ENCODE measurements at regions not wholly inside any gene's neighbourhood (a gene's known extent, or its start where the extent isn't known, plus 50 kb on each side); places are given as distances from the start of the nearest gene placed in this dataset.

GRCh38 chr10:43903451-43903850, 254.8 kb upstream of the ZNF32 start:
- TF ChIP-seq EZH2phosphoT487 (IDR thresholded peaks at IDR 0.05; ENCODE audit: borderline replicate concordance) (no peak), CTCF (conservative IDR thresholded peaks at IDR 0.05; ENCODE audit: low read length) (no peak)
- Histone ChIP-seq H3K9me3 (ENCODE audit: insufficient read depth, low read depth, low read length) (no peaks in the 10 kb centered on the region), H3K9me2 (replicated peaks; ENCODE audit: low read depth, low read length) (no peaks in the 10 kb centered on the region), H3K9ac (ENCODE audit: low read depth, low read length, poor library complexity, severe bottlenecking) (no peak overlapping the region), H3K4me3 (ENCODE audit: low read length, poor library complexity, severe bottlenecking) (no peak overlapping the region), H3K36me3 (ENCODE audit: insufficient read depth, low read length) (no peaks in the 10 kb centered on the region), H3F3A (ENCODE audit: low read depth) (no peaks in the 10 kb centered on the region), H3K4me1 (ENCODE audit: insufficient read depth, low read length, poor library complexity, severe bottlenecking) (peaks cover 9% of the 10 kb centered on the region), H3K27me3 (ENCODE audit: insufficient read depth, low read length, poor library complexity, severe bottlenecking) (no peaks in the 10 kb centered on the region), H3K79me2 (ENCODE audit: insufficient read depth, low read length) (no peaks in the 10 kb centered on the region), H4K20me1 (ENCODE audit: insufficient read depth, low read length, poor library complexity, severe bottlenecking) (no peaks in the 10 kb centered on the region), H2AFZ (ENCODE audit: low read length) (no peak overlapping the region), H3K4me2 (ENCODE audit: low read depth, low read length, poor library complexity, severe bottlenecking) (no peak overlapping the region)

- H3K79me2 ChIP-seq (ENCODE audit: insufficient read depth, low read length) = no peaks in the 10 kb centered on the region
- TF ChIP-seq EZH2phosphoT487 (IDR thresholded peaks at IDR 0.05; ENCODE audit: borderline replicate concordance) = no peak
- TF ChIP-seq CTCF (conservative IDR thresholded peaks at IDR 0.05; ENCODE audit: low read length) = no peak
- no peaks in the 10 kb centered on the region for H3K27me3 ChIP-seq (ENCODE audit: insufficient read depth, low read length, poor library complexity, severe bottlenecking)
- no peaks in the 10 kb centered on the region for H3K9me3 ChIP-seq (ENCODE audit: insufficient read depth, low read depth, low read length)
- H2AFZ ChIP-seq (ENCODE audit: low read length) = no peak overlapping the region
- no peak overlapping the region for H3K4me3 ChIP-seq (ENCODE audit: low read length, poor library complexity, severe bottlenecking)
- no peaks in the 10 kb centered on the region for H3K36me3 ChIP-seq (ENCODE audit: insufficient read depth, low read length)
- H3K9me2 ChIP-seq (replicated peaks; ENCODE audit: low read depth, low read length) = no peaks in the 10 kb centered on the region
- no peak overlapping the region for H3K4me2 ChIP-seq (ENCODE audit: low read depth, low read length, poor library complexity, severe bottlenecking)
- peaks cover 9% of the 10 kb centered on the region for H3K4me1 ChIP-seq (ENCODE audit: insufficient read depth, low read length, poor library complexity, severe bottlenecking)
- H3F3A ChIP-seq (ENCODE audit: low read depth) = no peaks in the 10 kb centered on the region
- H4K20me1 ChIP-seq (ENCODE audit: insufficient read depth, low read length, poor library complexity, severe bottlenecking) = no peaks in the 10 kb centered on the region
- H3K9ac ChIP-seq (ENCODE audit: low read depth, low read length, poor library complexity, severe bottlenecking) = no peak overlapping the region
Observed at GRCh38 chr10:43902842-43903241, 254.2 kb upstream of the ZNF32 start.

- Histone ChIP-seq H3F3A (ENCODE audit: low read depth) (no peaks in the 10 kb centered on the region), H3K79me2 (ENCODE audit: insufficient read depth, low read length) (no peaks in the 10 kb centered on the region), H3K4me3 (ENCODE audit: low read length, poor library complexity, severe bottlenecking) (no peak overlapping the region), H3K9me3 (ENCODE audit: insufficient read depth, low read depth, low read length) (no peaks in the 10 kb centered on the region), H3K9ac (ENCODE audit: low read depth, low read length, poor library complexity, severe bottlenecking) (no peak overlapping the region), H3K27me3 (ENCODE audit: insufficient read depth, low read length, poor library complexity, severe bottlenecking) (no peaks in the 10 kb centered on the region), H3K4me1 (ENCODE audit: insufficient read depth, low read length, poor library complexity, severe bottlenecking) (peaks cover 9% of the 10 kb centered on the region), H2AFZ (ENCODE audit: low read length) (no peak overlapping the region), H3K9me2 (replicated peaks; ENCODE audit: low read depth, low read length) (no peaks in the 10 kb centered on the region), H3K4me2 (ENCODE audit: low read depth, low read length, poor library complexity, severe bottlenecking) (no peak overlapping the region), H4K20me1 (ENCODE audit: insufficient read depth, low read length, poor library complexity, severe bottlenecking) (no peaks in the 10 kb centered on the region), H3K36me3 (ENCODE audit: insufficient read depth, low read length) (no peaks in the 10 kb centered on the region)
- TF ChIP-seq EZH2phosphoT487 (IDR thresholded peaks at IDR 0.05; ENCODE audit: borderline replicate concordance) (no peak), CTCF (conservative IDR thresholded peaks at IDR 0.05; ENCODE audit: low read length) (no peak)
Observed at GRCh38 chr10:43901744-43902504, 253.2 kb upstream of the ZNF32 start.
